Renal pelvis (tissue), 1 donor: ENCODE measurements at regions not wholly inside any gene's neighbourhood (a gene's known extent, or its start where the extent isn't known, plus 50 kb on each side); places are given as distances from the start of the nearest gene placed in this dataset.
A peak's percentile ranks its signal among the peaks of the same experiment; 100 is the strongest.

Experiments used
- DNase-seq: peaks from one replicate; pipeline ENCODE4 v3.0.0-alpha.2; 2013

DNA sequence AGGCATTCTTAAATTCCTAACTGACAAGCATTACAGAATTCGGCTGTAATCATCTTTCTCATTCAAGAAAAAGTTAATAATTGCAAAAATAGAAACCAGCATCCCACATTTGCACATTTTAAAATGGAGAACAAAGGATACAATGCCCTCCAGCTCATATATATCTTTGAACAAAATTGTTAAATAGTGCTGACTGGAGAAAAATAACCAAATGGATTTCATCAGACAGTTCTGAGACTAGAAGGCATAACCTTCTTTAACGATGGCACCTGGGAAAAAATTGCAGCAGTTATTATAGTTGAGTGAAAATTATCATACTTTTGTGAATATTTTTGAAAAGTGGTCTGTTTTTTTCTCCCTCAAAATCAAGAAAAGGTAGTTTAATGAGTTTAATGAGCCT is 138.9 kb upstream of the CDH19 start:
- no peak for DNase-seq

DNA sequence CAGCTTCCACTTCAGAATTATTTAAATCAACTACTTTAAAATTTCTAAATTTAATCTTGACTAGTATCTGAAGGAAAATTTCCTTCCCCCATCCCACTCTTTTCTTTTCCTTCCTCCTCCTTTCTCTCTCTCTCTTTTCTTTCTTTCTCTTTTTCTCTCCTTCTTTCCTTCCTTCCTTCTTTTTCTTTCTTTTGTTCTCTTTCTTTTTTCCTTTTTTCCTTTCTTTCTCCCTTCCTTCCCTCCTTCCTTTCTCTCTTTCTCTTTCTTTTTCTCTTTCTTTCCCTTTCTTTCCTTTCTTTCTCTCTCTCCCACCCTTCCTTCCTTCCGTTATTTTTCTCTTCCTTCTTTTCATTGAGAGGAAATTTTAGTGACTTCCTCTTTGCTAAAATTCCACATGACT is 132.0 kb upstream of the CDH19 start:
- no peak for DNase-seq

DNA sequence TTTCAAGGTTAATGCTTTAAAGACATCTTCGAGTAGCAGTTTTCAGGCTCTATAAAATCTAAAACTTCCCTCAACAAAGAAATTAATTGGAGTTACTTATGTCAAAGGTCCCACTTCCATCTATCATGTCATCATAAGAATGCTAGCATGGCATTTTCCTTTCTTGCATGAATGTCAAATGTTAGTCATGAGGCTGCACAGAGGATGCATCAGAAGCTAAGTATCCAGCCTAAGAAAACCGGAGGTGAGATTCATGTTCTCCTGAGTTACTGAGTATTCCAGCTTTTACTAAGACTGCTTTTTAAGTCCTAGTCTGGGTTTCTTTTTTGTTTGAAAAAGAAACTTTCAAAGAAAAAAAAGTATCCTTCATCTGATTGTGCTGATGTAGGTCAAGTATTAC is 130.6 kb upstream of the CDH19 start:
- DNase-seq: no peak

DNA sequence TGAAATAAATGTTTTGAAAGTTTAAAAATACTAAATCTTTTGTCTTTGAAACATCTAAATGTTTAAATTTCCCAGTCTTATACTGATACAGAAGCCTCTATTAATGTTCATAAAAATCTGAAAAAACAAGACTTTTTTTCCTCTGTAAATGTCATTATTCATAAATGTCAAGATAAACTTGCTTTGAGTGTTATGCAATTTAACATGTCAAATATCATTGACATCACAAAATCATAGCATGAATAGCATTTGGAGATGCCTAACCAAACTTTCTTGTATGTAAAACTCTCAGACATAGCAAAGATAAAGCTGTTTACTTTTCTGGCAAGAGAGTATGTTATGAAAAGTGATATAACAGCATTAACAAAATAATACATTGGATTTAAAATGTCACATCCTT is 128.0 kb upstream of the CDH19 start:
- DNase-seq: no peak

DNA sequence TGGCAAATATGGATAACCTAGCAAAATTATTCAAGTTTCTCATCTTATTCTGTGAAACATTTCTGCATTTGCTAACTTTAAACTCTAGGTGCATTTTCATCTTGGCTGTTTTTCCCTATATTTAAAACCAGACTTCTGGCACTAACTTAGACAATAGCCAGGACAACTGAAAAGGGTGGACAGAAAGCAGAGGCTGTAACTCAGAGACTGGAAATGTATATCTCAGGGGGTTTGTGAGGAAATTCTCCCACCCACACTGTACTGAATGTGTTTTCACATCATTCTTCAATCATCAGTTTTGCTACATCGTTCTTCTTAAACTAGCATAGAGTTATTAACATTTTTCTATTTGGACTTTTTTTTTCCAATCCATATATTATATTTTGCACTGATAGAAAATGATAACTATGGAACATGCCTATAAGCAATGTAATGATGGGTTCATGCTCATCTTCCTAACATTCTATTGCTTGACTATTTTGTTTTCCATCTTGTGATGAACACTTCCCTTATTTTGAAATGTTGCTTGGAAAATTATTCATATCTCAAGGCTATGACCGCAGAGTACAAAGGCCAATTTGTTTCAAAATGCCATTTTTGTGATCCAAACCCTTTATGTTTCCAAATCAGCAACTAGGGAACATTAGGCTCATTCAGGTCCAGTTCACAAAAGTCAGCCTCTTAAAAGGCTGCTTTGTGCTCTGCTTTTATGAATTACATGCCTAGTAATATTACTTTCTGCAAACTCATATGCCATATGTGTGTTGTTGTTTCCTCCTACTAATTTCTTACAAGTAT is 125.8 kb upstream of the CDH19 start:
- DNase-seq: no peak

DNA sequence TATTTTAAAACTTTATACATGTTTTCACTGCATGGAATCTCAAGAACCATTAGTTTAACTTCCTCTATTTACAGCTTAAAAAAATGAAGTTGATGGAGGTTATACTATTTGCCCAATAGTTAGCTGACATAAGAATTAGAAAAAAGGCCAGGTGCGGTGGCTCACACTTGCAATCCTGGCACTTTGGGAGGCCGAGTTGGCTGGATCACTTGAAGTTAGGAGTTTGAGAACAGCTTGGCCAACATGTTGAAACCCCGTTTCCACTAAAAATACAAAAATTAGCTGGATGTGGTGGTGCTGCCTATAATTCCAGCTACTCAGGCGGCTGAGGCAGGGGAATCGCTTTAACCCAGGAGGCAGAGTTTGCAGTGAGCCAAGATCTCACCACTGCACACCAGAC is 125.1 kb upstream of the CDH19 start:
- DNase-seq: no peak

DNA sequence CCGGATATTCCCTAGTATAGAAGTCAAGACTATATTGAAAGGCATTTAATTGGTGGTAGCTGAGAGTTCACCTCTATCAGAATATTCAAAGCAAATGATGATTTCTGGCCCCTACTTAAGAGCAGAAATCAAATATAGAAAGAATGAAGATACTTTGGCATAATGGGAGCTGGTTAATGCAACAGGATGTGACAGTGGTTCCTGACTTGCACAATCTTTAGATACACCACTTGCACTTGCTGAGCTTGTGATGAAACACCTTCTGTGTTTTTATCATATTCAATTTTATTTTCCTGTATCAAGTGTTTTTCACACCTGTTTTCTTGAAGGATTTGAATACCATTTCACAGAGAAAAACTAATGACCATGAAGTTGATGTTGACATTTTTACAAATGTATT is 124.1 kb upstream of the CDH19 start:
- DNase-seq: no peak

DNA sequence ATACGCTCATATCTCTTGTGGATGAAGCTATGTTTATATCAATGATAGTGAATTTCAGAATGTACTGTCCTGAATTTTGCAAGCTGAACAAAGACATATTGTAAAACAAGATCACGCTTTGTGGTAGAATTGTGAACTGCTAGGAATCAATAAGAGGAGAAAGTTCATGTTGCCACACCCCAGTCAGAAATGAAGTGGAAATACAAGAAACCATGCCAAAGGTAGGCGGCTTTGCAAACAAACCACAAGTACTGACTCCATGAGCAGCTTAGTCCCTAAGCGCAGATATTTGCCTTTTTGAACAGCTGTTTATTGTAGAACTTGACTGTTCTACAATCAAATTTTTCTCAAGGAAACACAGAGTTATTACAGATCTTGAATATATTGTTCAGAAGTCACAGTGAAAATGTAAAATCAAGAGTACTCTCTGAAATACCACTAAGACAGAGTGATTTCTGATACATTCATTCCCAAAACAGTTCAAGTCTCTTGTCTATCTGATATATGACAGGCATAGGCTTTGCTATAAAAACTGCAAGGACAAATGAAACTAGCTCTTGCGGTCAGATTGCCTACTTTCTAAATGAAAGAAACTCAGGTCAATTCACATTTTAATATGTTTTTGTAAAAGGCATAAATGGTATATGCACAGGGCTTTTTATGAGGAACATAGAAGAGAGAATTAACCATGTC is 120.9 kb upstream of the CDH19 start:
- DNase-seq: peak; percentile 7

DNA sequence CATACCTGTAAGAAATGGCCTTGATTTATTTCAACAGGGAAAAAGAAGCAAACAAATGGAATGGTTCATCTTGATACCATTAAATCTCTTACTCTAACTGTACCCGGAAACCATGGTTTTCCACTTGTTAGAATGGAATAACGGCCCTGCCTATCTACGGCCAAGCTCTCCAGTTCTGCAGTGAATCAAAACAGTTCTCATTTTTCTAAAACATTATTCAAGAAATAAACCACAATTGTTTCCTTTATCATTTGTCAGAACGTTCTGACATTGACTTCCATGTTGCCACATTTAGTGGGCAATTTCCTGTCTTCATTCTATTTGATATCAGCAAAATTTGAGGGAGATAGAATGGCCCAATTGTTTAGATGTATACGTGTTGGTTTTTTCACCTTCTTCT is 118.8 kb upstream of the CDH19 start:
- DNase-seq: no peak

DNA sequence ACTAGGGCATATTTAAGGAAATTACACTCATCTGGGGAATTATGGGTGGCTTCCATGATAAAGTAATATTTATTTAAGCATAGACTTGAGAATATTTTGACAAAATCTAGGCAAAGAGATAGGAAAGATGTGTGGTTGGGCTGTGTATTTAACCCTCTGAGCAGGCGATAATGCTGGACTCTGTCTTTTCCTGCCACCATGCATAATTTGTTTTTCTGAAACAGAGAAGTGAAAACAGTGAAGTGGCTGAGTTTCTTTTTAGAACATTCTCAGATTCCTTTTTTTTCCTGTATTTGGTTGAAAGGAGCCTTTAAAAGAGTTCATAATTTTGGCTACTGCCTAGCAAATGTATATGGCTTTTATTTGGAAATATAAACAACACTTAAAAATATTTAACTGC is 104.8 kb upstream of the CDH19 start:
- DNase-seq: no peak

DNA sequence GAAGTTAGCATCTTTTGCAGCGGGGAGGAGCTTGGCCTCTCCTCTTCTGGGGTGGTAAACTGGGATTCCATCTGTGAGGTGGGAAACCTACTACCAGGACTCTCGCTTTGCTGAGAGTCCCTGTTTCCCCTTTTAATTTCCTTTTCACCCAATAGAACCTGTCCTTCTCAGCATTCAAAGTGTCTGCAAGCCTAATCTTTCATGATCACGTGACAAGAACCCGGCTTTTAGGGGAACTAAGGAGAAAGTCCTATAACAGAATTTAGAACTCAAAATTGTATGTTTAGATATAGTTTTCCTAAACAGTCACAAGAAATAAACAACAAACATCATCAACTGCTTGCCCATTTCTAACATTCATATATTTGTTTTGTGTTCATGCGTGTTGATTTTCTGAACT is 103.6 kb upstream of the CDH19 start:
- DNase-seq: no peak

DNA sequence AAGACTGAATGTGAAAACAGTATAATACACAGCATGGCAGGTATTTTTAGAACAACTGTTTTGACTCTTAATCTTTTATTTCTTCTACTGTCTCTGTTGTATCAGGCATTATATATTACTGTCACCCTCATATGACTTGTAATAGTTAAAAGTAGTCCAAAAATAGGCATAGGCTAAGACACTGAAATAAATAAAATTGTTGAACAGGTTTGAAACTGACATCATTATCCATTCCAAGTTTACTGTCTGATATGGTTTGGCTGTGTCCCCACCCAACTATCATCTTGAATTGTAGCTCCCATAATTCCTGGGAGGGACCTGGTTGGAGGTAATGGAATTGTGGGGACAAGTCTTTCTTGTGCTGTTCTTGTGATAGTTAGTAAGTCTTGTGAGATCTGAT is 91.4 kb upstream of the CDH19 start:
- no peak for DNase-seq

DNA sequence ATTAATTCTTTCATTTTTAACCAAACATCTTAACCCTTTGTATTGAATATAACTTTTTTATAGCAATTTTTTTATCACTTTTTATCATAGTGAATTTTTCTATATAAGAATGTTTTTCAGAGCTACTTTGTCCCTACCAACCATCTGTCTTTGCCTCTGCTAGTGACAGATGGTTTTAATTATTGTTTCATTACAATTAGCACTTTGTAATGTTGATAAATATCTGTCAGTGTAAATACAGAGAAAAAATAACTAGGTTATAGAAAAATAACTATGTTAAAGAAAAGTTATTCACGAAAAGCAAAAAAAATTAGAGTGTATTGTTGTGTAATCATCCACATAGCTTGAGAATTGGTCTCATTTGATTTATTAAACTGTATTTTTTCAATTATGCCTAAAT is 91.0 kb upstream of the CDH19 start:
- DNase-seq: no peak

DNA sequence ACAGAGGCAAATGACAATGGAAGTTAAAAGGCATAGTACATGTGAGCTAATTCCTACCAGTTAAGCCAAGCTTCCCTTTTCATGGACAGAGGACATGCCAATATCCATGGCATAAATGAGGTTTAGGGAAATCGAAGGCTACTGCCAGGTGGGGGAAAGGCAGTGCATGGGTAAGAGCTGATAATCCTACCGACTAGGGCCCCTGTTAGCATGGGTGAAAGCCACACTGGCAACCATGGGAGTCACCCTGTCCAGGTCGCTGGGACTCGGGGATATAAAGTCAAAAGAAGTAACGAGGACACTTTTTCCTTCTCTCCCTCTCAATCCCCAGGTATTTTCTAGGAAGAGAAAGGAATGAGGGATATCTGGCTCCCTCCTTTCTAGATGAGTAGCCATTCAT is 83.7 kb upstream of the CDH19 start:
- no peak for DNase-seq

DNA sequence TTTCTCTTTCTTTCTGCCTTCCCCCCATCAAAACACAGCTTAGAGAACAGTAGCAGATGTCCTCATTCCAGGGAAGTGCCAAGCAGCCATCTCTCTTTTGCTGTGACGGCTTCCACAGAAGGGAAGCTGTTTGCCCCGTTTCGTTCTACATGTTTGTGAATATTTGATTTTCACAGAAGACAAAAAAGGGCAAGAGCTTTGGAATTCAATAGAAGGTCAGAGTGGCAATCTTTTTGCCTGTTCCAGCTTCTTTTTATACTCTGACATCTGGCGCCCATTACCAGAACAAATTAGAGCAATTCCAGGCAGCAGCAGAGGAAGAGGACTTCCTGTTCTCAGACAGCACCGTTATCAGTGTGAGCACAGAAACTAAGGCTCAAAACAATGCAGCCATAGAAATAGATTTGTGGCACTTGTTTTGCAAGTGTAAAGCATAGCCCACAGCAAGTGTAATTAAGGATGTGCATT is 79.0 kb upstream of the CDH19 start:
- peak; percentile 4 for DNase-seq

DNA sequence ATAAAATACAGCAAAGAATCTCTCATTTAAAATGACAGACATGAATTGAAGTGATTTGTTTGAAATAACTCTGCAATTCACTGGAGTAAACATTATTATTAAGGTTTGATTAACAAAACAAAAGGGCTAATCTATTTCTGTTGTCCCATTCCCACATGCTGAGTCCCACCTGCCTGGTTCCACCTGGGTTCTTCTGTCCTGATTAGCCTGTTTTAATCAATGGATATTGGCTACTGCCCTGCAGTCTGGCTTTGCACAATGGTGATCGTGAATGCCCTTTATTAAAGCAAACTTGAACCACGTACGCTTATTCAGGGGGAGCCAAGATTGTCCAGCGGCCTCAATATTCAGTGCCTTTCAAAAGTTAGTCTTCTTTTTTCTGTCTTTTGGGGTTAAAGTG is 72.8 kb upstream of the CDH19 start:
- DNase-seq: no peak

DNA sequence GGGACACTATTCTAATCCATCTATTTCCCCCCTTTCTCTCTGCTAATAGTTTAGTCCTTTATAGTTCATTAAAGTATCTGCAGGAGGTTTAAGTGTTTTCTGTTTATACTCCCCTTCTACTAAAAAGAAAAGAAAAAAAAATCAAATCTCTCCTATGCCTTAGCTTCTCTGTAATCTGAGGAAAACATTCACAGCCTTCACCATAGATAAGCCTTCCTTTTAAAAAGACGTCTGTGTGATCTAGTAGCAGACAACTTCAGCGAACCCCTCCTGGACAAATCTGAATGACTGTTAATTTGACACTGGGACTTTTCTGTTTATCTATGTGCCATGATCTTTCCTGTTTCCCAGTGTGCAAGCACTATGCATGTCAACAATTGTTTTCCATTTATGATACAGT is 70.4 kb upstream of the CDH19 start:
- DNase-seq: no peak

DNA sequence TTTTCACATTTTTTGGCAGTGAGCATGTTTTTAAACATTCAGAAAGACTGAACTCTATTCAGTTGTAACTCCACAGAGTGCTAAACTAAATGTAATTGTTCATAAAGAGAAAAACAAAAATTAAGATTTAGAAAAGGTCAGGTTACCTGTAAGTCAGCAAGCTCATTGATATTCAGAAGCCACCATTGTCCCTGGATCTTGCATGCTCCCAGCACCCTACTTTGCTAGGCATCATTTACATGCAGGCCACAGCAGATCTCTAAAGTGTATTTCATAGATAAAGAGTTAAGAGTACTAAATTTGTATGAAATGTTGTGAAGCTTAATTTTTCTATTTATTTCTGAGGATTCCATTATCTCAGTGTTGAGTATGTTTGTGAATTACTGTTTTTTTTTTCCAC is 64.8 kb upstream of the CDH19 start:
- DNase-seq: no peak

DNA sequence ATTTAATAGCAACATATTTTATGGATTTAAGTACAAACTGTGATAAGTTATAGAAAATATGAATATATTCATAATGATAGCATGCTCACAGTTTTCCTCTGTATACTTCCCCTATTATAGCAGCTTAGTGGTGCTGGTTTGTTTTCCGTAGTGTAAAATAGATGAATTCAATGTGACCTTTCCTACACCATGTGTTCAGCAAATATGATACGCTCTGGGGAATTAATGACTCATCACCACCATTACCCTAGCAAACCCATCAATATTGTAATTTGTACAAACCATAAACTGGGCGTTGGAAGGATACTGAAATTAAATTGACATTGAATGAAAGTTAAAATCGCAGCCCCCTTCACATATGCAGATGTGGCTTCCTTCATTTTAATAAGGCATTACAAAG is 58.7 kb upstream of the CDH19 start:
- DNase-seq: no peak

DNA sequence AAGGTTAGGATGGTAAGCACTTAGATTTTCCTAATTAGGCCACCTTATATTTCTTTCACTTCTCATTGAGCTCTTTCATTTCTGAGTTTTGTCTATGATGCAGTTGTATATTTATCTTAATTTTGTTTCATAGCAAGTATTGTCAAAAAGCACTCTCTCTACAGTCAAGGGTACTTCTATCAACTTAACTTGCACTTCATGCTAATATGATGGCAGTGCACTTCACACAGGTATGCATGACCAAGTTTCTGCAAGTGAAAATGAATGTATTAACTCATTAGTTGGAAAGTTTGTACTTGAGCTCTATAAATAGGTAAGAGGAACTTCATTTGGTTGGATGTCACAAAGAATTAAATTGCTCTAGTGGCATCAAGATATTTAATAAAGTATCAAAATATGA is 51.5 kb upstream of the CDH19 start:
- DNase-seq: no peak
